Tibial artery (tissue), 4 donors: ENCODE measurements at regions not wholly inside any gene's neighbourhood (a gene's known extent, or its start where the extent isn't known, plus 50 kb on each side); places are given as distances from the start of the nearest gene placed in this dataset.

ENCODE experiments used
- DNase-seq, 2 donors: peaks; one replicate each; pipeline ENCODE4 v3.0.0-alpha.2; 2019
- H3K27ac ChIP-seq, 2 donors: fragments of 200-600 bp; sonication (generic) in 1 of 2; 1 replicate in 1 of 2; 2 replicates in 1 of 2; pipeline ENCODE4 v1.5.1; 2018 to 2019; ENCODE audit warnings: mild to moderate bottlenecking in 1 of 2
- H3K27me3 ChIP-seq, 2 donors: fragments of 200-600 bp; sonication (generic) in 1 of 2; one replicate each; pipeline versions ENCODE4 v1.5.1 to v1.6.0; 2016 to 2019
- H3K36me3 ChIP-seq, 3 donors: fragments of 200-600 bp; sonication (generic) in 2 of 3; one replicate each; pipeline ENCODE4 v1.5.1; 2016 to 2019; ENCODE audit warnings: mild to moderate bottlenecking in 2 of 3
- H3K4me1 ChIP-seq, 4 donors: fragments of 200-600 bp; sonication (generic) in 2 of 4; 1 replicate in 3 of 4; 2 replicates in 1 of 4; pipeline ENCODE4 v1.5.1; 2016 to 2019
- H3K4me3 ChIP-seq, 2 donors: fragments of 200-600 bp; sonication (generic) in 1 of 2; 1 replicate in 1 of 2; 2 replicates in 1 of 2; pipeline ENCODE4 v1.5.1; 2018 to 2019; ENCODE audit warnings: mild to moderate bottlenecking in 2 of 2
- H3K9me3 ChIP-seq, 3 donors: fragments of 200-600 bp; sonication (generic) in 1 of 3; one replicate each; pipeline ENCODE4 v1.5.1; 2016 to 2019
- CTCF ChIP-seq, 2 experiments: fragments of 200-600 bp in 1 of 2; fragments of 450-650 bp in 1 of 2; IDR thresholded peaks; one replicate each; pipeline ENCODE4 v1.5.1; 2017 to 2019; ENCODE audit warnings: antibody characterized with exemption in 2 of 2, mild to moderate bottlenecking in 1 of 2, moderate library complexity in 1 of 2
- intact Hi-C: fragments of 100-400 bp; cut with DNase I; formaldehyde crosslinking; loops from one replicate; pipeline ENCODE4 v1.15.0; 2023; ENCODE audit warnings: low total_unique reads

- Histone ChIP-seq H3K27ac (no peak overlapping the region), H3K27me3 (no peaks in the 10 kb centered on the region), H3K36me3 (no peaks in the 10 kb centered on the region), H3K9me3 (no peaks in the 10 kb centered on the region), H3K4me3 (no peak overlapping the region), H3K4me1 (no peaks in the 10 kb centered on the region)
- intact Hi-C loops: no loop called here
- DNase-seq: no peak
- TF ChIP-seq CTCF (IDR thresholded peaks at IDR 0.05): no peak
Measured at GRCh38 chr2:138291805-138292204, 209.8 kb upstream of the SPOPL start.

GRCh38 chr2:138293045-138293444 lies 208.5 kb upstream of the SPOPL start:
- Histone ChIP-seq H3K9me3 (no peaks in the 10 kb centered on the region), H3K27me3 (no peaks in the 10 kb centered on the region), H3K36me3 (no peaks in the 10 kb centered on the region), H3K27ac (no peak overlapping the region), H3K4me1 (no peaks in the 10 kb centered on the region), H3K4me3 (no peak overlapping the region)
- intact Hi-C loops: no loop called here
- no peak for TF ChIP-seq CTCF (IDR thresholded peaks at IDR 0.05)
- no peak for DNase-seq

- H3K27me3 ChIP-seq: no peaks in the 10 kb centered on the region
- TF ChIP-seq CTCF (IDR thresholded peaks at IDR 0.05): no peak
- no peaks in the 10 kb centered on the region for H3K36me3 ChIP-seq
- H3K27ac ChIP-seq: no peak overlapping the region
- H3K9me3 ChIP-seq: no peaks in the 10 kb centered on the region
- DNase-seq: no peak
- intact Hi-C loops: no loop called here
- no peak overlapping the region for H3K4me3 ChIP-seq
- H3K4me1 ChIP-seq: no peaks in the 10 kb centered on the region
Measured at GRCh38 chr2:138293549-138293948, 208.0 kb upstream of the SPOPL start.

GRCh38 chr2:138294451-138294850 lies 207.1 kb upstream of the SPOPL start:
- Histone ChIP-seq H3K36me3 (no peaks in the 10 kb centered on the region), H3K4me1 (no peaks in the 10 kb centered on the region), H3K27ac (no peak overlapping the region), H3K27me3 (no peaks in the 10 kb centered on the region), H3K4me3 (no peak overlapping the region), H3K9me3 (no peaks in the 10 kb centered on the region)
- intact Hi-C loops: no loop called here
- no peak for DNase-seq
- TF ChIP-seq CTCF (IDR thresholded peaks at IDR 0.05): no peak

GRCh38 chr2:138296365-138296764 lies 205.2 kb upstream of the SPOPL start:
- no peak for DNase-seq
- Histone ChIP-seq H3K27me3 (no peaks in the 10 kb centered on the region), H3K27ac (no peak overlapping the region), H3K36me3 (no peaks in the 10 kb centered on the region), H3K4me3 (no peak overlapping the region), H3K9me3 (no peaks in the 10 kb centered on the region), H3K4me1 (no peaks in the 10 kb centered on the region)
- intact Hi-C loops: no loop called here
- no peak for TF ChIP-seq CTCF (IDR thresholded peaks at IDR 0.05)

- Histone ChIP-seq H3K36me3 (no peaks in the 10 kb centered on the region), H3K27ac (no peak overlapping the region), H3K4me3 (no peak overlapping the region), H3K27me3 (no peaks in the 10 kb centered on the region), H3K4me1 (peaks cover 0 to 5% (median 0%) of the 10 kb centered on the region in 4 donors), H3K9me3 (no peaks in the 10 kb centered on the region)
- no peak for DNase-seq
- no peak for TF ChIP-seq CTCF (IDR thresholded peaks at IDR 0.05)
- intact Hi-C loops: no loop called here
Measured at GRCh38 chr2:138298120-138298814, 203.3 kb upstream of the SPOPL start.
